H1 (cell line): ENCODE measurements at regions not wholly inside any gene's neighbourhood (a gene's known extent, or its start where the extent isn't known, plus 50 kb on each side); places are given as distances from the start of the nearest gene placed in this dataset.

Experiments
- CTCF ChIA-PET: fragments of 300-600 bp; sonication (Branson Sonifier 250); formaldehyde crosslinking; loops from one replicate; lab custom pipeline; 2021; ENCODE audit not compliant: partially characterized antibody; lab: Charles Lee
- POLR2A ChIA-PET: fragments of 300-600 bp; sonication (Branson Sonifier 250); formaldehyde crosslinking; loops from one replicate; lab custom pipeline; 2021; ENCODE audit warnings: inconsistent platforms; ENCODE audit not compliant: partially characterized antibody; lab: Charles Lee
- DNase-seq, 2 experiments: peaks; one replicate each; pipeline versions ENCODE4 v3.0.0 to v3.0.0-alpha.2; 2010 to 2022; ENCODE audit warnings: low spot score in 2 of 2, low read depth in 1 of 2, mixed read lengths in 1 of 2
- FAIRE-seq: peaks from 2 replicates; lab custom pipeline; 2011; peaks lifted over from hg19 to GRCh38; lab: Jason Lieb, UNC
- H2AFZ ChIP-seq: 2 replicates; pipeline ENCODE4 v1.8.1; 2012; ENCODE audit warnings: low read length, inconsistent platforms
- H2AK5ac ChIP-seq: 2 replicates; pipeline ENCODE4 v1.6.1; 2013; ENCODE audit warnings: low read depth, low read length
- H2BK120ac ChIP-seq: replicated peaks from 2 replicates; pipeline ENCODE3; 2013; ENCODE audit warnings: low read depth, low read length, inconsistent platforms
- H2BK12ac ChIP-seq: 2 replicates; pipeline ENCODE4 v1.6.1; 2013; ENCODE audit warnings: low read depth, low read length
- H2BK15ac ChIP-seq: 2 replicates; pipeline ENCODE4 v1.6.1; 2013; ENCODE audit warnings: low read length
- H2BK20ac ChIP-seq: 2 replicates; pipeline ENCODE4 v1.6.1; 2013; ENCODE audit warnings: low read length
- H2BK5ac ChIP-seq: 2 replicates; pipeline ENCODE4 v1.6.1; 2013; ENCODE audit warnings: low read depth, low read length
- H3K14ac ChIP-seq: 2 replicates; pipeline ENCODE4 v1.6.1; 2013; ENCODE audit warnings: inconsistent platforms; ENCODE audit not compliant: insufficient read length
- H3K18ac ChIP-seq: 2 replicates; pipeline ENCODE4 v1.6.1; 2013; ENCODE audit warnings: low read length; ENCODE audit errors: extremely low read depth
- H3K23ac ChIP-seq: 2 replicates; pipeline ENCODE4 v1.6.1; 2013; ENCODE audit warnings: inconsistent platforms; ENCODE audit not compliant: insufficient read length
- H3K23me2 ChIP-seq: 2 replicates; pipeline ENCODE4 v1.6.1; 2013; ENCODE audit warnings: low read depth, low read length
- H3K27ac ChIP-seq: 2 replicates; pipeline ENCODE4 v1.6.1; 2011; ENCODE audit warnings: low read depth, low read length, inconsistent platforms
- H3K27me3 ChIP-seq, 4 experiments: replicated peaks in 1 of 4; 1 replicate in 1 of 4; 2 replicates in 3 of 4; pipeline versions ENCODE4 v1.6.1 to v1.8.1; 2011 to 2013; ENCODE audit warnings: low read length in 3 of 4, mild to moderate bottlenecking in 3 of 4, inconsistent platforms in 2 of 4, mixed read lengths in 2 of 4, moderate library complexity in 1 of 4; ENCODE audit not compliant: control insufficient read depth in 3 of 4, insufficient read depth in 3 of 4; ENCODE audit errors: extremely low read depth in 1 of 4
- H3K36me3 ChIP-seq, 4 experiments: 2 replicates each; pipeline versions ENCODE4 v1.6.1 to v1.8.1; 2011 to 2013; ENCODE audit warnings: mild to moderate bottlenecking in 4 of 4, low read length in 3 of 4, moderate library complexity in 2 of 4, control low read depth in 1 of 4, inconsistent platforms in 1 of 4; ENCODE audit not compliant: insufficient read depth in 4 of 4, control insufficient read depth in 2 of 4
- H3K4ac ChIP-seq: replicated peaks from 2 replicates; pipeline ENCODE3; 2013; ENCODE audit warnings: low read length, low read depth, mixed read lengths, inconsistent platforms; ENCODE audit not compliant: insufficient read length
- H3K4me1 ChIP-seq, 4 experiments: replicated peaks in 1 of 4; 1 replicate in 1 of 4; 2 replicates in 3 of 4; pipeline versions ENCODE4 v1.6.1 to v1.8.1; 2011 to 2013; ENCODE audit warnings: low read length in 3 of 4, inconsistent platforms in 2 of 4, mixed read lengths in 1 of 4; ENCODE audit not compliant: insufficient read depth in 4 of 4, control insufficient read depth in 3 of 4
- H3K4me2 ChIP-seq, 2 experiments: 2 replicates each; pipeline versions ENCODE4 v1.6.1 to v1.8.1; 2011 to 2013; ENCODE audit warnings: low read depth in 2 of 2, low read length in 2 of 2, control low read depth in 1 of 2, inconsistent platforms in 1 of 2, mild to moderate bottlenecking in 1 of 2; ENCODE audit not compliant: insufficient read depth in 1 of 2
- H3K4me3 ChIP-seq, 4 experiments: fragments of 200-600, 300-600 bp in 1 of 4; sonication (generic), shearing (Covaris generic), sonication (Bioruptor Twin) in 1 of 4; 2 replicates each; pipeline versions ENCODE4 v1.5.1 to v1.8.1; 2011 to 2016; ENCODE audit warnings: low read length in 4 of 4, low read depth in 3 of 4, control low read depth in 2 of 4, inconsistent platforms in 2 of 4, mild to moderate bottlenecking in 2 of 4, mixed read lengths in 1 of 4, moderate library complexity in 1 of 4; ENCODE audit not compliant: insufficient read depth in 2 of 4; ENCODE audit errors: extremely low read depth in 1 of 4
- H3K56ac ChIP-seq: replicated peaks from 2 replicates; pipeline ENCODE3; 2013; ENCODE audit warnings: low read depth, mild to moderate bottlenecking, mixed read lengths, low read length, inconsistent platforms; ENCODE audit not compliant: insufficient read length
- H3K79me1 ChIP-seq: 2 replicates; pipeline ENCODE4 v1.6.1; 2013; ENCODE audit warnings: low read depth, low read length, control low read depth
- H3K79me2 ChIP-seq, 2 experiments: 2 replicates each; pipeline versions ENCODE4 v1.6.1 to v1.8.1; 2012 to 2013; ENCODE audit warnings: low read length in 2 of 2, mild to moderate bottlenecking in 2 of 2, inconsistent platforms in 1 of 2; ENCODE audit not compliant: insufficient read depth in 2 of 2, control insufficient read depth in 1 of 2
- H3K9ac ChIP-seq, 4 experiments: replicated peaks in 1 of 4; 1 replicate in 1 of 4; 2 replicates in 3 of 4; pipeline versions ENCODE4 v1.6.1 to v1.8.1; 2011 to 2013; ENCODE audit warnings: low read depth in 3 of 4, low read length in 3 of 4, control low read depth in 2 of 4, mild to moderate bottlenecking in 2 of 4, moderate library complexity in 2 of 4, inconsistent platforms in 1 of 4; ENCODE audit errors: extremely low read depth in 1 of 4
- H3K9me3 ChIP-seq, 2 experiments: 2 replicates each; pipeline versions ENCODE4 v1.6.1 to v1.8.1; 2012 to 2013; ENCODE audit warnings: mild to moderate bottlenecking in 2 of 2, moderate library complexity in 2 of 2, control low read depth in 1 of 2, inconsistent platforms in 1 of 2, low read depth in 1 of 2, low read length in 1 of 2, mixed read lengths in 1 of 2; ENCODE audit not compliant: insufficient read depth in 2 of 2
- H4K20me1 ChIP-seq, 2 experiments: replicated peaks in 1 of 2; 2 replicates each; pipeline versions ENCODE3 to v1.8.1; 2011 to 2013; ENCODE audit warnings: inconsistent platforms in 2 of 2, low read length in 2 of 2, mild to moderate bottlenecking in 1 of 2; ENCODE audit not compliant: insufficient read depth in 2 of 2, control insufficient read depth in 1 of 2
- H4K5ac ChIP-seq: 2 replicates; pipeline ENCODE4 v1.6.1; 2013; ENCODE audit warnings: low read length, low read depth, mixed read lengths, inconsistent platforms; ENCODE audit not compliant: insufficient read length
- H4K8ac ChIP-seq: 2 replicates; pipeline ENCODE4 v1.8.0; 2013; ENCODE audit warnings: mild to moderate bottlenecking, moderate library complexity, low read length, inconsistent platforms; ENCODE audit not compliant: insufficient read depth; ENCODE audit errors: extremely low read depth
- H4K91ac ChIP-seq: replicated peaks from 2 replicates; pipeline ENCODE3; 2013; ENCODE audit warnings: low read length, mixed read lengths, inconsistent platforms; ENCODE audit not compliant: insufficient read length
- CBX5 ChIP-seq: fragments of 300-800, 300-1000 bp; sonication (generic); IDR thresholded peaks from 2 replicates; pipeline ENCODE4 v1.7.1; 2016; ENCODE audit warnings: antibody characterized with exemption, low read length, low read depth
- EGR1 ChIP-seq: IDR thresholded peaks from 2 replicates; pipeline ENCODE4 v1.6.1; 2011; ENCODE audit warnings: low read depth, low read length, borderline replicate concordance
- HDAC2 ChIP-seq, 2 experiments: fragments of 300-600 bp in 1 of 2; sonication (generic) in 1 of 2; IDR thresholded peaks; 2 replicates each; pipeline ENCODE4 v1.6.1; 2011 to 2012; ENCODE audit warnings: low read depth in 2 of 2, low read length in 2 of 2, mild to moderate bottlenecking in 2 of 2, moderate library complexity in 2 of 2, borderline replicate concordance in 1 of 2, inconsistent platforms in 1 of 2
- JUND ChIP-seq: IDR thresholded peaks from 2 replicates; pipeline ENCODE4 v1.6.1; 2011; ENCODE audit warnings: mild to moderate bottlenecking, improper control_type of control experiment, low read length
- POLR2AphosphoS5 ChIP-seq: IDR thresholded peaks from 2 replicates; pipeline ENCODE4 v1.6.1; 2011; ENCODE audit warnings: low read depth, low read length
- RBBP5 ChIP-seq: IDR thresholded peaks from 2 replicates; pipeline ENCODE4 v1.7.1; 2012; ENCODE audit warnings: low read depth, mild to moderate bottlenecking, inconsistent platforms, low read length, moderate library complexity, borderline replicate concordance
- SAP30 ChIP-seq: fragments of 300-600 bp; sonication (generic); IDR thresholded peaks from 2 replicates; pipeline ENCODE4 v1.7.1; 2012; ENCODE audit warnings: low read length, moderate library complexity, mild to moderate bottlenecking, inconsistent platforms; ENCODE audit not compliant: insufficient read depth, insufficient replicate concordance
- SIRT6 ChIP-seq: IDR thresholded peaks from one replicate; pipeline ENCODE4 v1.7.1; 2012; ENCODE audit warnings: low read length, inconsistent platforms
- WGBS, 2 experiments: shearing (Covaris generic) in 1 of 2; methylation state at CpG; one replicate each; pipeline versions ENCODE4 v1.1.6 to v1.1.7; 2013 to 2015; ENCODE audit warnings: low lambda C conversion rate in 2 of 2, mixed read lengths in 2 of 2, inconsistent platforms in 1 of 2, low coverage in 1 of 2, missing lambda C conversion rate in 1 of 2; ENCODE audit not compliant: insufficient replicate concordance in 2 of 2, insufficient coverage in 1 of 2, insufficient read length in 1 of 2; ENCODE audit errors: extremely low coverage in 1 of 2, missing lambda C conversion rate in 1 of 2; 5-methylcytosine and 5-hydroxymethylcytosine counted together

GRCh38 chr13:73187106-73187505, 128.3 kb downstream of the KLF5 start:
- Histone ChIP-seq H3K36me3 (no peaks in the 10 kb centered on the region), H3K27ac (no peak overlapping the region), H3K79me1 (no peaks in the 10 kb centered on the region), H2BK5ac (no peak overlapping the region), H4K20me1 (no peaks in the 10 kb centered on the region), H2AK5ac (no peak overlapping the region), H2AFZ (no peak overlapping the region), H3K14ac (no peak overlapping the region), H3K9ac (no peak overlapping the region), H3K9me3 (no peaks in the 10 kb centered on the region), H3K18ac (no peak overlapping the region), H3K56ac (no peak overlapping the region), H3K23ac (no peak overlapping the region), H3K23me2 (no peaks in the 10 kb centered on the region), H4K8ac (no peak overlapping the region), H3K4me1 (peaks cover 0 to 4% (median 0%) of the 10 kb centered on the region in 4 experiments; a peak in 1 of 7 replicates), H3K27me3 (no peaks in the 10 kb centered on the region), H2BK12ac (no peak overlapping the region), H3K79me2 (no peaks in the 10 kb centered on the region), H2BK20ac (no peak overlapping the region), H3K4ac (no peak overlapping the region), H2BK120ac (no peak overlapping the region), H3K4me2 (no peak overlapping the region), H4K91ac (no peak overlapping the region), H3K4me3 (no peak overlapping the region), H4K5ac (no peak overlapping the region), H2BK15ac (no peak overlapping the region)
- ChIA-PET CTCF (no interaction called here), POLR2A (no interaction called here)
- no peak for TF ChIP-seq CBX5
- TF ChIP-seq RBBP5 = no peak
- no peak for TF ChIP-seq SIRT6
- TF ChIP-seq SAP30 = no peak
- no peak for TF ChIP-seq POLR2AphosphoS5
- TF ChIP-seq JUND = no peak
- no peak for TF ChIP-seq EGR1
- TF ChIP-seq HDAC2 (IDR thresholded peaks at IDR 0.05; ENCODE audit: borderline replicate concordance in 1 of 2, low read depth in 2 of 2, low read length in 2 of 2) = no peak
- no peak for FAIRE-seq
- no peak for DNase-seq
- 95% methylated on average over 4 of the region's 4 CpGs; no CpG with 5 or more reads in 1 of the 2 experiments for WGBS, 2 experiments
